Neural progenitor cell (in vitro differentiated cells): ENCODE measurements at regions not wholly inside any gene's neighbourhood (a gene's known extent, or its start where the extent isn't known, plus 50 kb on each side); places are given as distances from the start of the nearest gene placed in this dataset.

Experiments used
- DNase-seq: peaks from one replicate; pipeline ENCODE4 v3.0.0-alpha.2; 2016; ENCODE audit warnings: low spot score
- H2AFZ ChIP-seq: fragments of 200-600 bp; sonication (generic); replicated peaks from 2 replicates; pipeline ENCODE4 v1.6.1; 2016; ENCODE audit warnings: antibody characterized with exemption
- H3F3A ChIP-seq: fragments of 200-600 bp; sonication (generic); 2 replicates; pipeline ENCODE4 v1.6.1; 2016; ENCODE audit warnings: antibody characterized with exemption, low read depth
- H3K27ac ChIP-seq: fragments of 200-600 bp; sonication (generic); 2 replicates; pipeline ENCODE4 v1.5.1; 2016; ENCODE audit warnings: mild to moderate bottlenecking
- H3K27me3 ChIP-seq: fragments of 200-600 bp; sonication (generic); 2 replicates; pipeline ENCODE4 v1.6.1; 2016; ENCODE audit warnings: mild to moderate bottlenecking, moderate library complexity
- H3K36me3 ChIP-seq: fragments of 200-600 bp; sonication (generic); 2 replicates; pipeline ENCODE4 v1.5.1; 2016
- H3K4me1 ChIP-seq: fragments of 200-600 bp; sonication (generic); 2 replicates; pipeline ENCODE4 v1.6.1; 2016; ENCODE audit warnings: mixed run types
- H3K4me2 ChIP-seq: fragments of 200-600 bp; sonication (generic); 2 replicates; pipeline ENCODE4 v1.6.1; 2016
- H3K4me3 ChIP-seq: fragments of 200-600 bp; sonication (generic); 2 replicates; pipeline ENCODE4 v1.5.1; 2016
- H3K79me2 ChIP-seq: fragments of 200-600 bp; sonication (generic); 2 replicates; pipeline ENCODE4 v1.6.1; 2016; ENCODE audit warnings: low read depth
- H3K9ac ChIP-seq: fragments of 200-600 bp; sonication (generic); 2 replicates; pipeline ENCODE4 v1.6.1; 2016
- H3K9me3 ChIP-seq: fragments of 200-600 bp; sonication (generic); 2 replicates; pipeline ENCODE4 v1.5.1; 2016; ENCODE audit warnings: low read depth
- H4K20me1 ChIP-seq: fragments of 200-600 bp; sonication (generic); 2 replicates; pipeline ENCODE4 v1.6.1; 2016; ENCODE audit warnings: low read depth
- H3K27ac Mint-ChIP-seq: 3 replicates; pipeline ENCODE4 v1.8.0; 2021; ENCODE audit warnings: mixed read lengths
- H3K27me3 Mint-ChIP-seq: 2 replicates; pipeline ENCODE4 v1.8.0; 2022; ENCODE audit warnings: low read depth, mild to moderate bottlenecking, inconsistent platforms, moderate library complexity, mixed read lengths; ENCODE audit not compliant: insufficient read depth
- H3K36me3 Mint-ChIP-seq: 3 replicates; pipeline ENCODE4 v1.8.0; 2021; ENCODE audit warnings: mixed read lengths
- H3K4me1 Mint-ChIP-seq: 3 replicates; pipeline ENCODE4 v1.8.0; 2021; ENCODE audit warnings: mixed read lengths
- H3K4me3 Mint-ChIP-seq: 3 replicates; pipeline ENCODE4 v1.8.0; 2021; ENCODE audit warnings: mild to moderate bottlenecking, moderate library complexity, mixed read lengths
- H3K9me3 Mint-ChIP-seq: 3 replicates; pipeline ENCODE4 v1.8.0; 2020; ENCODE audit warnings: mixed read lengths
- CTCF ChIP-seq: fragments of 200-600 bp; sonication (generic); IDR thresholded peaks from 2 replicates; pipeline ENCODE4 v1.5.1; 2017; ENCODE audit warnings: antibody characterized with exemption, mild to moderate bottlenecking
- EZH2 ChIP-seq: fragments of 200-600 bp; sonication (generic); IDR thresholded peaks from 2 replicates; pipeline ENCODE4 v1.6.1; 2017; ENCODE audit warnings: antibody characterized with exemption, mild to moderate bottlenecking, moderate library complexity
- EZH2phosphoT487 ChIP-seq: fragments of 200-600 bp; sonication (generic); IDR thresholded peaks from 2 replicates; pipeline ENCODE4 v1.6.1; 2017; ENCODE audit warnings: antibody characterized with exemption

DNA sequence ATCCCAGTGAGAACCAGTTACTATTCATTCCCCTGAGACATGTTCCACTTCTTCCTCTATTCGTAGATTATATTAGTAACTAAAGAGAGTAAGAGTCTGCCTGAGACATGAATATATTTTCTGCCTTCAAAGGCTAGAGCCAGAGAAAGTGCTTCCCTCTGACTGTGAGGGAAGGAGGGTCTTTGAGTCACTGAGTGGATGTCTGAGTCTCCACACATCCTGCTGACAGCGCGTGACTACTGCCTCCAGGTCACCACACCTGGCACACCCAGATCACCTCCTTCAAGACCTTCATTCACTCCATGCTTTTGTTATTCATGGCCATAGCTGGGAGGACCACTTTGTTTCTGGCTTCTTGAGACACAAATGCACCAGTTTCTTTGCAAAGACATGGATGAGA, 135.6 kb downstream of the SOX2 start:
- Histone ChIP-seq H3K27me3 (no peaks in the 10 kb centered on the region), H4K20me1 (no peaks in the 10 kb centered on the region), H3K79me2 (no peaks in the 10 kb centered on the region), H3K4me3 (no peak overlapping the region), H3F3A (peaks cover 7% of the 10 kb centered on the region), H3K36me3 (no peaks in the 10 kb centered on the region), H3K4me2 (no peak overlapping the region), H3K4me1 (peaks cover 4% of the 10 kb centered on the region), H3K9ac (no peak overlapping the region), H3K27ac (no peak overlapping the region), H3K9me3 (no peaks in the 10 kb centered on the region), H2AFZ (no peak overlapping the region)
- TF ChIP-seq EZH2phosphoT487 (no peak), EZH2 (no peak), CTCF (no peak)
- Mint-ChIP-seq H3K36me3 (no peaks in the 10 kb centered on the region), H3K4me3 (no peak overlapping the region), H3K4me1 (peaks cover 17% of the 10 kb centered on the region), H3K9me3 (no peaks in the 10 kb centered on the region), H3K27ac (peak overlapping the region; percentile 73), H3K27me3 (peaks cover 5% of the 10 kb centered on the region)
- no peak for DNase-seq

DNA sequence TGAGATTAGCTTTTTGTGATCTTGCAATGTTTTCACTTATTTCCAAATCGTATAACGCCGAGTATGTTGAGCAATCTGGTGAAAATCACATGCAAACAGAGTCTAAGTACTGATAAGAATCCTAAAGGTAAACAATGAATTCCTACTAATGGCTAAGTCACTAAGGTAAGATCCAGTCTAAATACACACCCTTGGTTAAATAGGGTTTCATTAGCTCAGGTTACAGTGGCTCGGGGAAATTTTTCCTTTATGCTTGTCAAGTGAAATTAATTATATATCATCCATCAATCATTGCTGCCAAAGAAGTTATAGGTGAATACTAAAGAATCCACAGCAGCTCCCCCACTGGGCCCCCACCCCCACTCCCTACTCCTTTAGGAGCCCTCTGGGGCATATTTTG, 139.3 kb downstream of the SOX2 start:
- TF ChIP-seq CTCF (no peak), EZH2 (no peak), EZH2phosphoT487 (no peak)
- H3K4me1 Mint-ChIP-seq: peaks cover 19% of the 10 kb centered on the region
- H3K27ac Mint-ChIP-seq: no peak overlapping the region
- no peak overlapping the region for H2AFZ ChIP-seq
- DNase-seq: no peak
- no peak overlapping the region for H3K4me3 Mint-ChIP-seq
- no peaks in the 10 kb centered on the region for H3K36me3 ChIP-seq
- H3K27ac ChIP-seq: no peak overlapping the region
- peaks cover 8% of the 10 kb centered on the region for H3K4me1 ChIP-seq
- no peaks in the 10 kb centered on the region for H4K20me1 ChIP-seq
- H3K9me3 ChIP-seq: no peaks in the 10 kb centered on the region
- no peaks in the 10 kb centered on the region for H3F3A ChIP-seq
- H3K36me3 Mint-ChIP-seq: no peaks in the 10 kb centered on the region
- H3K4me3 ChIP-seq: no peak overlapping the region
- H3K27me3 Mint-ChIP-seq: peaks cover 2% of the 10 kb centered on the region
- no peak overlapping the region for H3K4me2 ChIP-seq
- no peak overlapping the region for H3K9ac ChIP-seq
- no peaks in the 10 kb centered on the region for H3K9me3 Mint-ChIP-seq
- no peaks in the 10 kb centered on the region for H3K79me2 ChIP-seq
- H3K27me3 ChIP-seq: no peaks in the 10 kb centered on the region

DNA sequence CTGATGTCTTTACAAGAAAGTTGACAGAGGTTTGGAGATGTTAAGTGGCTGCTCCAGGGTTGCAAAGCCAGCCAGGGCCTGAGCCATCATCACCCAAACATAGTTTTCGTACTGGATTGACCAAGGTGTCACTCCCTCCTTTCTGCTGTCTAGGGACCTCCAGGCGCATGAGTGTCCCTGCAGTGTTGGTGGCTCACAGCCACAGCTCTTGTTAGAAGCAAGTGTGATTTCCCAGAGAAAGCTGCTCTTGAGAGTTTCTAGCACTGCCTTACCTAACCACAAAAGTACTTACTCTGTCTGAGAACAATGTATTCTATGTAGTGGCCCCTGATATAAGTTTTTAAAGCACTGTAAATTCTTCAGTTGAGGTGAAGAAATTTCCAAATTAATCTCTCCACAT, 144.1 kb downstream of the SOX2 start:
- no peaks in the 10 kb centered on the region for H3K36me3 Mint-ChIP-seq
- Histone ChIP-seq H3K4me3 (no peak overlapping the region), H3K27ac (no peak overlapping the region), H3F3A (no peaks in the 10 kb centered on the region), H3K36me3 (no peaks in the 10 kb centered on the region), H3K9me3 (no peaks in the 10 kb centered on the region), H3K27me3 (no peaks in the 10 kb centered on the region), H2AFZ (peak overlapping the region; percentile 37), H3K4me1 (peaks cover 8% of the 10 kb centered on the region), H4K20me1 (no peaks in the 10 kb centered on the region), H3K4me2 (no peak overlapping the region), H3K79me2 (no peaks in the 10 kb centered on the region), H3K9ac (no peak overlapping the region)
- H3K9me3 Mint-ChIP-seq: no peaks in the 10 kb centered on the region
- TF ChIP-seq EZH2: no peak
- H3K27me3 Mint-ChIP-seq: no peaks in the 10 kb centered on the region
- H3K27ac Mint-ChIP-seq: peak overlapping the region; percentile 3
- no peak overlapping the region for H3K4me3 Mint-ChIP-seq
- H3K4me1 Mint-ChIP-seq: peaks cover 10% of the 10 kb centered on the region
- no peak for DNase-seq

DNA sequence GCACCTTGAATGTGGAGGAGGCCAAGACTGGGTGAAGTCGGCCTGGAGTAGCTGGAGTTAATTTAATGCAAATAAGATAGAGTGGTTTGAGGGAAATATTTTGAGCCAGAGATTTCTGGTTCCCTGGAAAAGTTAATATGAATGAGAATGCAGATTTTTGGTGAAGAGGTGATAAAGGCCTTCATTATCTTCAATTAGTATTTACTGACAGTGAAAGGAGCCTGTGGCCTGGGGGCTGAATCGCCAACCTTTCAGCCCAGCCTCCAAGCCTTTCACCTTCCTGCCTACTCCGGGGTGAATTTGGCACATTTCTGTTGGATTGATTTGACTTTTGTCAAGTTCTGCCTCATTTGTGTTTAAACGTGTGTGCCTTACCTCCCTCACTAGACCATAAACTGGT, 147.8 kb downstream of the SOX2 start:
- DNase-seq: no peak
- H4K20me1 ChIP-seq: no peaks in the 10 kb centered on the region
- Mint-ChIP-seq H3K27me3 (no peaks in the 10 kb centered on the region), H3K4me3 (no peak overlapping the region), H3K27ac (no peak overlapping the region), H3K36me3 (no peaks in the 10 kb centered on the region), H3K9me3 (no peaks in the 10 kb centered on the region), H3K4me1 (peaks cover 15% of the 10 kb centered on the region)
- H3K4me1 ChIP-seq: peaks cover 8% of the 10 kb centered on the region
- no peak overlapping the region for H3K4me3 ChIP-seq
- H3K9me3 ChIP-seq: no peaks in the 10 kb centered on the region
- no peaks in the 10 kb centered on the region for H3K79me2 ChIP-seq
- peak overlapping the region; percentile 66 for H2AFZ ChIP-seq
- H3F3A ChIP-seq: no peaks in the 10 kb centered on the region
- no peak overlapping the region for H3K27ac ChIP-seq
- no peak for TF ChIP-seq EZH2phosphoT487
- no peak for TF ChIP-seq EZH2
- no peak for TF ChIP-seq CTCF
- H3K36me3 ChIP-seq: no peaks in the 10 kb centered on the region
- no peaks in the 10 kb centered on the region for H3K27me3 ChIP-seq
- no peak overlapping the region for H3K4me2 ChIP-seq
- H3K9ac ChIP-seq: no peak overlapping the region
